WTC11 (cell line): ENCODE measurements at regions not wholly inside any gene's neighbourhood (a gene's known extent, or its start where the extent isn't known, plus 50 kb on each side); places are given as distances from the start of the nearest gene placed in this dataset.

Experiments used
- ATAC-seq: fragments of 200-7000 bp; cut with Tn5 transposase; 2 replicates; pipeline ENCODE4 v1.10.0; 2021; ENCODE audit warnings: mild to moderate bottlenecking, moderate library complexity
- CTCF ChIA-PET: fragments of 300-600 bp; sonication (Branson Sonifier 250); formaldehyde crosslinking; loops from one replicate; lab custom pipeline; 2021; ENCODE audit warnings: antibody characterized with exemption; lab: Charles Lee
- POLR2A ChIA-PET: fragments of 350-600 bp; sonication (Branson Sonifier 250); formaldehyde crosslinking; loops from one replicate; lab custom pipeline; 2021; ENCODE audit warnings: antibody characterized with exemption; lab: Charles Lee
- DNase-seq: peaks from one replicate; pipeline ENCODE4 v3.0.0; 2021; ENCODE audit warnings: low spot score
- H3K27ac Mint-ChIP-seq: 2 replicates; pipeline ENCODE4 v1.8.0; 2021; ENCODE audit warnings: mixed read lengths
- H3K27me3 Mint-ChIP-seq: 2 replicates; pipeline ENCODE4 v1.8.0; 2021; ENCODE audit warnings: low read depth, mild to moderate bottlenecking, moderate library complexity, mixed read lengths
- H3K36me3 Mint-ChIP-seq: 2 replicates; pipeline ENCODE4 v1.8.0; 2021; ENCODE audit warnings: mixed read lengths
- H3K4me1 Mint-ChIP-seq: 2 replicates; pipeline ENCODE4 v1.8.0; 2022; ENCODE audit warnings: mixed read lengths
- H3K4me3 Mint-ChIP-seq: 2 replicates; pipeline ENCODE4 v1.8.0; 2021; ENCODE audit warnings: mild to moderate bottlenecking, moderate library complexity, mixed read lengths
- H3K9me3 Mint-ChIP-seq: 2 replicates; pipeline ENCODE4 v1.8.0; 2021; ENCODE audit warnings: mixed read lengths
- CREB1 ChIP-seq: sonication (generic); formaldehyde crosslinking; IDR thresholded peaks from 2 replicates; pipeline ENCODE4 v1.8.0; 2023; ENCODE audit warnings: mild to moderate bottlenecking, missing genetic modification reagents
- ETV6 ChIP-seq: sonication (generic); formaldehyde crosslinking; IDR thresholded peaks from 2 replicates; pipeline ENCODE4 v1.8.1; 2022; ENCODE audit warnings: mild to moderate bottlenecking, missing genetic modification reagents
- GTF2I ChIP-seq: fragments of 250-450 bp; sonication (Bioruptor Pico); conservative IDR thresholded peaks from 2 replicates; pipeline ENCODE4 v1.4.0; 2021; ENCODE audit warnings: mild to moderate bottlenecking
- IRF2 ChIP-seq: sonication (generic); formaldehyde crosslinking; IDR thresholded peaks from 2 replicates; pipeline ENCODE4 v1.8.0; 2022; ENCODE audit warnings: low read depth, missing genetic modification reagents, borderline replicate concordance
- NFE2L1 ChIP-seq: sonication (generic); formaldehyde crosslinking; IDR thresholded peaks from 2 replicates; pipeline ENCODE4 v1.8.1; 2023; ENCODE audit warnings: missing genetic modification reagents
- NR1H2 ChIP-seq: sonication (generic); formaldehyde crosslinking; IDR thresholded peaks from 2 replicates; pipeline ENCODE4 v1.9.0; 2021; ENCODE audit warnings: mild to moderate bottlenecking, moderate library complexity, missing genetic modification reagents
- OVOL2 ChIP-seq: fragments of 250-450 bp; sonication (Bioruptor Pico); IDR thresholded peaks from 2 replicates; pipeline ENCODE4 v1.9.0; 2021; ENCODE audit warnings: mild to moderate bottlenecking, borderline replicate concordance
- PRRX2 ChIP-seq: fragments of 250-450 bp; sonication (Bioruptor Pico); IDR thresholded peaks from 2 replicates; pipeline ENCODE4 v1.8.0; 2021; ENCODE audit warnings: mild to moderate bottlenecking
- SMAD3 ChIP-seq: sonication (generic); formaldehyde crosslinking; IDR thresholded peaks from 2 replicates; pipeline ENCODE4 v1.8.0; 2022; ENCODE audit warnings: missing genetic modification reagents, mild to moderate bottlenecking, borderline replicate concordance
- TEAD1 ChIP-seq: sonication (generic); formaldehyde crosslinking; IDR thresholded peaks from 2 replicates; pipeline ENCODE4 v1.8.0; 2022; ENCODE audit warnings: mild to moderate bottlenecking, missing genetic modification reagents
- ZBTB21 ChIP-seq: sonication (generic); formaldehyde crosslinking; IDR thresholded peaks from 2 replicates; pipeline ENCODE4 v1.8.1; 2023; ENCODE audit warnings: mild to moderate bottlenecking, missing genetic modification reagents, borderline replicate concordance
- ZNF317 ChIP-seq: sonication (generic); formaldehyde crosslinking; IDR thresholded peaks from 2 replicates; pipeline ENCODE4 v1.8.1; 2023; ENCODE audit warnings: low read depth, mild to moderate bottlenecking, moderate library complexity, missing genetic modification reagents, borderline replicate concordance
- ZNF416 ChIP-seq: fragments of 250-450 bp; sonication (Bioruptor Pico); IDR thresholded peaks from 2 replicates; pipeline ENCODE4 v1.9.0; 2021; ENCODE audit warnings: mild to moderate bottlenecking, inconsistent platforms
- TF ChIP-seq, protein P1 (sequence below): sonication (generic); formaldehyde crosslinking; IDR thresholded peaks from 2 replicates; pipeline ENCODE4 v1.8.1; 2023; ENCODE audit warnings: mild to moderate bottlenecking, missing genetic modification reagents
- TF ChIP-seq, protein P2 (sequence below): sonication (generic); formaldehyde crosslinking; IDR thresholded peaks from 2 replicates; pipeline ENCODE4 v1.8.1; 2023; ENCODE audit warnings: mild to moderate bottlenecking, missing genetic modification reagents, borderline replicate concordance
- TF ChIP-seq, protein P3 (sequence below): fragments of 250-450 bp; sonication (Bioruptor Pico); IDR thresholded peaks from 2 replicates; pipeline ENCODE4 v1.9.0; 2021; ENCODE audit warnings: moderate library complexity, mild to moderate bottlenecking, inconsistent platforms, borderline replicate concordance
- TF ChIP-seq, protein P4 (sequence below): sonication (generic); formaldehyde crosslinking; IDR thresholded peaks from 2 replicates; pipeline ENCODE4 v1.8.0; 2023; ENCODE audit warnings: missing genetic modification reagents
- TF ChIP-seq, protein P5 (sequence below): sonication (generic); formaldehyde crosslinking; IDR thresholded peaks from 2 replicates; pipeline ENCODE4 v1.8.1; 2022; ENCODE audit warnings: low read depth, missing genetic modification reagents, borderline replicate concordance
- TF ChIP-seq, protein P6 (sequence below): sonication (generic); formaldehyde crosslinking; IDR thresholded peaks from 2 replicates; pipeline ENCODE4 v1.8.1; 2023; ENCODE audit warnings: mild to moderate bottlenecking, moderate library complexity, missing genetic modification reagents
- TF ChIP-seq, protein P7 (sequence below): fragments of 250-450 bp; sonication (Bioruptor Pico); IDR thresholded peaks from 2 replicates; pipeline ENCODE4 v1.9.0; 2021; ENCODE audit warnings: mild to moderate bottlenecking

DNA sequence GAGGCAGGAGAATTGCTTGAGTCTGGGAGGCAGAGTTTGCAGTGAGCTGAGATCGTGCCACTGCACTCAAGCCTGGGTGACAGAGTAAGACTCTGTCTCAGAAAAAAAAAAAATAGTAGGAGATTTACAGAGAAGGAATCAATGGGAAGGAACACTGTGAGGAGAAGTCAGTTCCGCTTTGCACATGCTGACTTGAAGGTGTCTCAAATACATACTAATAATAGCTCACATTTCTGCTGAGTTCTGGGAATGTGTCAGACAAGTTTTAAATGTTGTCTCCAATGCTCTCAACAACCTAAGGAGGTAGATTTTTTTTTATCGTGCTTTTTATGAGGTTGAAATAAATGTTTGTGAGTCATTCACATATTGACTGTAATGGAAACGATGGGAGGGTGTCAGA is 654.9 kb upstream of the CELF2 start (continued):
- TF ChIP-seq, protein P1, sequence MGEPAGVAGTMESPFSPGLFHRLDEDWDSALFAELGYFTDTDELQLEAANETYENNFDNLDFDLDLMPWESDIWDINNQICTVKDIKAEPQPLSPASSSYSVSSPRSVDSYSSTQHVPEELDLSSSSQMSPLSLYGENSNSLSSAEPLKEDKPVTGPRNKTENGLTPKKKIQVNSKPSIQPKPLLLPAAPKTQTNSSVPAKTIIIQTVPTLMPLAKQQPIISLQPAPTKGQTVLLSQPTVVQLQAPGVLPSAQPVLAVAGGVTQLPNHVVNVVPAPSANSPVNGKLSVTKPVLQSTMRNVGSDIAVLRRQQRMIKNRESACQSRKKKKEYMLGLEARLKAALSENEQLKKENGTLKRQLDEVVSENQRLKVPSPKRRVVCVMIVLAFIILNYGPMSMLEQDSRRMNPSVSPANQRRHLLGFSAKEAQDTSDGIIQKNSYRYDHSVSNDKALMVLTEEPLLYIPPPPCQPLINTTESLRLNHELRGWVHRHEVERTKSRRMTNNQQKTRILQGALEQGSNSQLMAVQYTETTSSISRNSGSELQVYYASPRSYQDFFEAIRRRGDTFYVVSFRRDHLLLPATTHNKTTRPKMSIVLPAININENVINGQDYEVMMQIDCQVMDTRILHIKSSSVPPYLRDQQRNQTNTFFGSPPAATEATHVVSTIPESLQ, result no peak
- TF ChIP-seq NR1H2 (CRISPR knock-in tag) (no peak), ETV6 (CRISPR knock-in tag) (no peak), SMAD3 (CRISPR knock-in tag) (no peak), ZBTB21 (CRISPR knock-in tag) (no peak), ZNF317 (no peak), CREB1 (CRISPR knock-in tag) (no peak)
- TF ChIP-seq, protein P2, sequence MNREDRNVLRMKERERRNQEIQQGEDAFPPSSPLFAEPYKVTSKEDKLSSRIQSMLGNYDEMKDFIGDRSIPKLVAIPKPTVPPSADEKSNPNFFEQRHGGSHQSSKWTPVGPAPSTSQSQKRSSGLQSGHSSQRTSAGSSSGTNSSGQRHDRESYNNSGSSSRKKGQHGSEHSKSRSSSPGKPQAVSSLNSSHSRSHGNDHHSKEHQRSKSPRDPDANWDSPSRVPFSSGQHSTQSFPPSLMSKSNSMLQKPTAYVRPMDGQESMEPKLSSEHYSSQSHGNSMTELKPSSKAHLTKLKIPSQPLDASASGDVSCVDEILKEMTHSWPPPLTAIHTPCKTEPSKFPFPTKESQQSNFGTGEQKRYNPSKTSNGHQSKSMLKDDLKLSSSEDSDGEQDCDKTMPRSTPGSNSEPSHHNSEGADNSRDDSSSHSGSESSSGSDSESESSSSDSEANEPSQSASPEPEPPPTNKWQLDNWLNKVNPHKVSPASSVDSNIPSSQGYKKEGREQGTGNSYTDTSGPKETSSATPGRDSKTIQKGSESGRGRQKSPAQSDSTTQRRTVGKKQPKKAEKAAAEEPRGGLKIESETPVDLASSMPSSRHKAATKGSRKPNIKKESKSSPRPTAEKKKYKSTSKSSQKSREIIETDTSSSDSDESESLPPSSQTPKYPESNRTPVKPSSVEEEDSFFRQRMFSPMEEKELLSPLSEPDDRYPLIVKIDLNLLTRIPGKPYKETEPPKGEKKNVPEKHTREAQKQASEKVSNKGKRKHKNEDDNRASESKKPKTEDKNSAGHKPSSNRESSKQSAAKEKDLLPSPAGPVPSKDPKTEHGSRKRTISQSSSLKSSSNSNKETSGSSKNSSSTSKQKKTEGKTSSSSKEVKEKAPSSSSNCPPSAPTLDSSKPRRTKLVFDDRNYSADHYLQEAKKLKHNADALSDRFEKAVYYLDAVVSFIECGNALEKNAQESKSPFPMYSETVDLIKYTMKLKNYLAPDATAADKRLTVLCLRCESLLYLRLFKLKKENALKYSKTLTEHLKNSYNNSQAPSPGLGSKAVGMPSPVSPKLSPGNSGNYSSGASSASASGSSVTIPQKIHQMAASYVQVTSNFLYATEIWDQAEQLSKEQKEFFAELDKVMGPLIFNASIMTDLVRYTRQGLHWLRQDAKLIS (CRISPR knock-in tag), result no peak
- TF ChIP-seq, protein P3, sequence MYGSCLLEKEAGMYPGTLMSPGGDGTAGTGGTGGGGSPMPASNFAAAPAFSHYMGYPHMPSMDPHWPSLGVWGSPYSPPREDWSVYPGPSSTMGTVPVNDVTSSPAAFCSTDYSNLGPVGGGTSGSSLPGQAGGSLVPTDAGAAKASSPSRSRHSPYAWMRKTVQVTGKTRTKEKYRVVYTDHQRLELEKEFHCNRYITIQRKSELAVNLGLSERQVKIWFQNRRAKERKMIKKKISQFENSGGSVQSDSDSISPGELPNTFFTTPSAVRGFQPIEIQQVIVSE (CRISPR knock-in tag), result no peak
- TF ChIP-seq, protein P4, sequence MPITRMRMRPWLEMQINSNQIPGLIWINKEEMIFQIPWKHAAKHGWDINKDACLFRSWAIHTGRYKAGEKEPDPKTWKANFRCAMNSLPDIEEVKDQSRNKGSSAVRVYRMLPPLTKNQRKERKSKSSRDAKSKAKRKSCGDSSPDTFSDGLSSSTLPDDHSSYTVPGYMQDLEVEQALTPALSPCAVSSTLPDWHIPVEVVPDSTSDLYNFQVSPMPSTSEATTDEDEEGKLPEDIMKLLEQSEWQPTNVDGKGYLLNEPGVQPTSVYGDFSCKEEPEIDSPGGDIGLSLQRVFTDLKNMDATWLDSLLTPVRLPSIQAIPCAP (CRISPR knock-in tag), result no peak

DNA sequence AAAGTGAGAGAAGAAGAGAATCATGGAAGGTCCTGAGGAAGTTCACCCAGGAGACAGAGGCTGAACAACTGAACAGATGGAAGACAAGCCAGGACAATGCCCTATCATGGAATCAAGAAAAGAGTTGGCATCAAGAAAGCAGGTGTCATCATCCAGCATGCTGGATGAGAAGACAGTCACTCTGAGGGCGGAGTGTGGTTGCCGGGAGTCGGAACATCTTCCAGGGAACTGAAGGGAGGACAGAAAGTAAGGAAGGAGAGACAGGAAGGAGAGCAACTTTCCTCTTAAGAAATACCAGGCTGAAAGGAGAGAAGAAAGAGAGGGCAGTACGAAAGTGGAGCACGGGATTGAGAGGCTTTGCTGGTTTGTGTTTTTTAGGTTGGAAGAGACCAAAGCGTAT is 654.5 kb upstream of the CELF2 start:
- CTCF ChIA-PET, result no interaction called here
- Mint-ChIP-seq H3K27ac (peak overlapping the region; percentile 42; the same call in 1 of the 2 replicates), H3K4me3 (no peak overlapping the region), H3K9me3 (peaks cover 6% of the 10 kb centered on the region), H3K4me1 (peaks cover 47% of the 10 kb centered on the region), H3K27me3 (no peaks in the 10 kb centered on the region; the same call in 1 of the 2 replicates), H3K36me3 (0 out of 2 replicates have a peak, but pooled peaks cover 5% of the 10 kb centered on the region)
- no peak for ATAC-seq
- POLR2A ChIA-PET, result no interaction called here
- DNase-seq, result no peak
- TF ChIP-seq OVOL2 (CRISPR knock-in tag), result no peak
- no peak for TF ChIP-seq ZNF416
- no peak for TF ChIP-seq PRRX2 (CRISPR knock-in tag)
- TF ChIP-seq, protein P5, sequence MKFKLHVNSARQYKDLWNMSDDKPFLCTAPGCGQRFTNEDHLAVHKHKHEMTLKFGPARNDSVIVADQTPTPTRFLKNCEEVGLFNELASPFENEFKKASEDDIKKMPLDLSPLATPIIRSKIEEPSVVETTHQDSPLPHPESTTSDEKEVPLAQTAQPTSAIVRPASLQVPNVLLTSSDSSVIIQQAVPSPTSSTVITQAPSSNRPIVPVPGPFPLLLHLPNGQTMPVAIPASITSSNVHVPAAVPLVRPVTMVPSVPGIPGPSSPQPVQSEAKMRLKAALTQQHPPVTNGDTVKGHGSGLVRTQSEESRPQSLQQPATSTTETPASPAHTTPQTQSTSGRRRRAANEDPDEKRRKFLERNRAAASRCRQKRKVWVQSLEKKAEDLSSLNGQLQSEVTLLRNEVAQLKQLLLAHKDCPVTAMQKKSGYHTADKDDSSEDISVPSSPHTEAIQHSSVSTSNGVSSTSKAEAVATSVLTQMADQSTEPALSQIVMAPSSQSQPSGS, result no peak
- no peak for TF ChIP-seq TEAD1 (CRISPR knock-in tag)

DNA sequence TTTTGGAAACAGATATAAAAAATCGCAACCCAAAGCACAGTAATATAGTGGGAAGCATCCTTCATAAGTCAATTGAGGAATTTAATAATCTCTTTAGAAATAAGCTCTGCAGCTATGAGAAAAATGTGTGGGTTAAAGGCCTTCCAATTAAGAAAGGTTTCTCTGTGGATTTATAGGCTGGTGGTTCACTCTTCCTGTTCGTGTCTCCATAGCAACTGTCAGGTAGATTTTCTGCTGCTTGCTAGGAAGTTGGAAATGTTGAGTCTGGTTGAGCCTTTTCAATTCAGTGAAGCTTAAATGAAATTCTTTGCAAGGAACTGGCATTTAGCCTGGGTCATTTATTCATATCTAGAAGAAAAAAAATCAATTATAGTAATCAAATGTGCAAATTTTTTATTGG is 652.8 kb upstream of the CELF2 start:
- no peaks in the 10 kb centered on the region for H3K9me3 Mint-ChIP-seq
- H3K27ac Mint-ChIP-seq, result no peak overlapping the region
- no peaks in the 10 kb centered on the region for H3K36me3 Mint-ChIP-seq
- H3K4me1 Mint-ChIP-seq, result peaks cover 52% of the 10 kb centered on the region
- CTCF ChIA-PET, result no interaction called here
- H3K4me3 Mint-ChIP-seq, result no peak overlapping the region
- POLR2A ChIA-PET, result no interaction called here
- ATAC-seq, result no peak
- DNase-seq, result no peak
- no peaks in the 10 kb centered on the region; the same call in 1 of the 2 replicates for H3K27me3 Mint-ChIP-seq
- TF ChIP-seq, protein P6, sequence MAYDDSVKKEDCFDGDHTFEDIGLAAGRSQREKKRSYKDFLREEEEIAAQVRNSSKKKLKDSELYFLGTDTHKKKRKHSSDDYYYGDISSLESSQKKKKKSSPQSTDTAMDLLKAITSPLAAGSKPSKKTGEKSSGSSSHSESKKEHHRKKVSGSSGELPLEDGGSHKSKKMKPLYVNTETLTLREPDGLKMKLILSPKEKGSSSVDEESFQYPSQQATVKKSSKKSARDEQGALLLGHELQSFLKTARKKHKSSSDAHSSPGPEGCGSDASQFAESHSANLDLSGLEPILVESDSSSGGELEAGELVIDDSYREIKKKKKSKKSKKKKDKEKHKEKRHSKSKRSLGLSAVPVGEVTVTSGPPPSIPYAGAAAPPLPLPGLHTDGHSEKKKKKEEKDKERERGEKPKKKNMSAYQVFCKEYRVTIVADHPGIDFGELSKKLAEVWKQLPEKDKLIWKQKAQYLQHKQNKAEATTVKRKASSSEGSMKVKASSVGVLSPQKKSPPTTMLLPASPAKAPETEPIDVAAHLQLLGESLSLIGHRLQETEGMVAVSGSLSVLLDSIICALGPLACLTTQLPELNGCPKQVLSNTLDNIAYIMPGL, result no peak
- TF ChIP-seq IRF2 (CRISPR knock-in tag) (no peak), NFE2L1 (no peak), GTF2I (CRISPR knock-in tag) (no peak)
- TF ChIP-seq, protein P7, sequence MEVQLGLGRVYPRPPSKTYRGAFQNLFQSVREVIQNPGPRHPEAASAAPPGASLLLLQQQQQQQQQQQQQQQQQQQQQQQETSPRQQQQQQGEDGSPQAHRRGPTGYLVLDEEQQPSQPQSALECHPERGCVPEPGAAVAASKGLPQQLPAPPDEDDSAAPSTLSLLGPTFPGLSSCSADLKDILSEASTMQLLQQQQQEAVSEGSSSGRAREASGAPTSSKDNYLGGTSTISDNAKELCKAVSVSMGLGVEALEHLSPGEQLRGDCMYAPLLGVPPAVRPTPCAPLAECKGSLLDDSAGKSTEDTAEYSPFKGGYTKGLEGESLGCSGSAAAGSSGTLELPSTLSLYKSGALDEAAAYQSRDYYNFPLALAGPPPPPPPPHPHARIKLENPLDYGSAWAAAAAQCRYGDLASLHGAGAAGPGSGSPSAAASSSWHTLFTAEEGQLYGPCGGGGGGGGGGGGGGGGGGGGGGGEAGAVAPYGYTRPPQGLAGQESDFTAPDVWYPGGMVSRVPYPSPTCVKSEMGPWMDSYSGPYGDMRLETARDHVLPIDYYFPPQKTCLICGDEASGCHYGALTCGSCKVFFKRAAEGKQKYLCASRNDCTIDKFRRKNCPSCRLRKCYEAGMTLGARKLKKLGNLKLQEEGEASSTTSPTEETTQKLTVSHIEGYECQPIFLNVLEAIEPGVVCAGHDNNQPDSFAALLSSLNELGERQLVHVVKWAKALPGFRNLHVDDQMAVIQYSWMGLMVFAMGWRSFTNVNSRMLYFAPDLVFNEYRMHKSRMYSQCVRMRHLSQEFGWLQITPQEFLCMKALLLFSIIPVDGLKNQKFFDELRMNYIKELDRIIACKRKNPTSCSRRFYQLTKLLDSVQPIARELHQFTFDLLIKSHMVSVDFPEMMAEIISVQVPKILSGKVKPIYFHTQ (CRISPR knock-in tag), result no peak
